Activated CD4-positive, alpha-beta memory T cell treated with anti-CD3 and anti-CD28 coated beads, Interleukin-2, amount 10 ng/mL, durations not matched to agents 7 days and 5 days (primary cell): ENCODE measurements at regions not wholly inside any gene's neighbourhood (a gene's known extent, or its start where the extent isn't known, plus 50 kb on each side); places are given as distances from the start of the nearest gene placed in this dataset.

ENCODE experiments used
- CTCF ChIA-PET: fragments of 350-600 bp; sonication (Branson Sonifier 250); formaldehyde crosslinking; loops from one replicate; lab custom pipeline; 2021; ENCODE audit warnings: antibody characterized with exemption, inconsistent platforms; lab: Charles Lee
- POLR2A ChIA-PET: fragments of 350-600 bp; sonication (Branson Sonifier 250); formaldehyde crosslinking; loops from one replicate; lab custom pipeline; 2021; ENCODE audit warnings: antibody characterized with exemption; lab: Charles Lee
- DNase-seq: peaks from one replicate; pipeline ENCODE4 v3.0.0-alpha.2; 2020
- H3K27ac Mint-ChIP-seq: one replicate; pipeline ENCODE4 v1.8.0; 2021; ENCODE audit warnings: mild to moderate bottlenecking, mixed read lengths
- H3K27me3 Mint-ChIP-seq: one replicate; pipeline ENCODE4 v1.8.0; 2021; ENCODE audit warnings: mixed read lengths
- H3K36me3 Mint-ChIP-seq: one replicate; pipeline ENCODE4 v1.8.0; 2021; ENCODE audit warnings: low read depth, mixed read lengths
- H3K4me1 Mint-ChIP-seq: one replicate; pipeline ENCODE4 v1.8.0; 2021; ENCODE audit warnings: mixed read lengths
- H3K4me3 Mint-ChIP-seq: one replicate; pipeline ENCODE4 v1.8.0; 2021; ENCODE audit warnings: mild to moderate bottlenecking, mixed read lengths
- H3K9me3 Mint-ChIP-seq: one replicate; pipeline ENCODE4 v1.8.0; 2021; ENCODE audit warnings: mixed read lengths

- Mint-ChIP-seq H3K27me3 (no peaks in the 10 kb centered on the region), H3K4me3 (no peak overlapping the region), H3K4me1 (no peaks in the 10 kb centered on the region), H3K9me3 (no peaks in the 10 kb centered on the region), H3K27ac (no peak overlapping the region), H3K36me3 (no peaks in the 10 kb centered on the region)
- no peak for DNase-seq
- ChIA-PET POLR2A (no interaction called here), CTCF (no interaction called here)
Measured at GRCh38 chr3:102573483-102574028, 138.7 kb downstream of the ZPLD1 start.

GRCh38 chr3:102574355-102574754 lies 139.5 kb downstream of the ZPLD1 start:
- no peaks in the 10 kb centered on the region for H3K27me3 Mint-ChIP-seq
- H3K4me1 Mint-ChIP-seq: no peaks in the 10 kb centered on the region
- no peaks in the 10 kb centered on the region for H3K36me3 Mint-ChIP-seq
- no peak overlapping the region for H3K4me3 Mint-ChIP-seq
- H3K9me3 Mint-ChIP-seq: no peaks in the 10 kb centered on the region
- CTCF ChIA-PET: no interaction called here
- POLR2A ChIA-PET: no interaction called here
- DNase-seq: no peak
- H3K27ac Mint-ChIP-seq: no peak overlapping the region

GRCh38 chr3:102576651-102577050 lies 141.8 kb downstream of the ZPLD1 start:
- H3K27me3 Mint-ChIP-seq: no peaks in the 10 kb centered on the region
- H3K4me1 Mint-ChIP-seq: no peaks in the 10 kb centered on the region
- H3K36me3 Mint-ChIP-seq: no peaks in the 10 kb centered on the region
- H3K4me3 Mint-ChIP-seq: no peak overlapping the region
- POLR2A ChIA-PET: no interaction called here
- no peak overlapping the region for H3K27ac Mint-ChIP-seq
- CTCF ChIA-PET: interaction anchor here (0.6 kb wide), 1 partner anchor 12 kb away, joined by 5 read pairs; no protein-coding TSS in a partner anchor
- H3K9me3 Mint-ChIP-seq: no peaks in the 10 kb centered on the region
- no peak for DNase-seq

GRCh38 chr3:102577082-102577789 lies 142.4 kb downstream of the ZPLD1 start:
- no peak overlapping the region for H3K27ac Mint-ChIP-seq
- no peak for DNase-seq
- H3K27me3 Mint-ChIP-seq: no peaks in the 10 kb centered on the region
- H3K4me3 Mint-ChIP-seq: no peak overlapping the region
- ChIA-PET POLR2A (no interaction called here), CTCF (interaction anchor here (0.6 to 1.0 kb wide), 2 partner anchors 12 to 139 kb away, joined by 3 to 5 read pairs; no protein-coding TSS in a partner anchor)
- H3K9me3 Mint-ChIP-seq: no peaks in the 10 kb centered on the region
- no peaks in the 10 kb centered on the region for H3K4me1 Mint-ChIP-seq
- no peaks in the 10 kb centered on the region for H3K36me3 Mint-ChIP-seq

GRCh38 chr3:102580760-102581159 lies 145.9 kb downstream of the ZPLD1 start:
- Mint-ChIP-seq H3K27me3 (peaks cover 3% of the 10 kb centered on the region), H3K36me3 (no peaks in the 10 kb centered on the region), H3K9me3 (no peaks in the 10 kb centered on the region), H3K27ac (no peak overlapping the region), H3K4me1 (no peaks in the 10 kb centered on the region), H3K4me3 (no peak overlapping the region)
- ChIA-PET POLR2A (no interaction called here), CTCF (no interaction called here)
- DNase-seq: no peak

GRCh38 chr3:102586485-102586884 lies 151.7 kb downstream of the ZPLD1 start:
- peaks cover 3% of the 10 kb centered on the region for H3K27me3 Mint-ChIP-seq
- no peaks in the 10 kb centered on the region for H3K9me3 Mint-ChIP-seq
- H3K4me3 Mint-ChIP-seq: no peak overlapping the region
- H3K36me3 Mint-ChIP-seq: no peaks in the 10 kb centered on the region
- no peaks in the 10 kb centered on the region for H3K4me1 Mint-ChIP-seq
- no peak overlapping the region for H3K27ac Mint-ChIP-seq
- ChIA-PET CTCF (no interaction called here), POLR2A (no interaction called here)
- no peak for DNase-seq

- no peaks in the 10 kb centered on the region for H3K36me3 Mint-ChIP-seq
- POLR2A ChIA-PET: no interaction called here
- H3K27me3 Mint-ChIP-seq: no peaks in the 10 kb centered on the region
- no peaks in the 10 kb centered on the region for H3K9me3 Mint-ChIP-seq
- H3K27ac Mint-ChIP-seq: no peak overlapping the region
- DNase-seq: no peak
- CTCF ChIA-PET: no interaction called here
- no peaks in the 10 kb centered on the region for H3K4me1 Mint-ChIP-seq
- H3K4me3 Mint-ChIP-seq: no peak overlapping the region
Measured at GRCh38 chr3:102593812-102594602, 159.2 kb downstream of the ZPLD1 start.

GRCh38 chr3:102595057-102595456 lies 160.2 kb downstream of the ZPLD1 start:
- no peak for DNase-seq
- Mint-ChIP-seq H3K9me3 (no peaks in the 10 kb centered on the region), H3K4me1 (no peaks in the 10 kb centered on the region), H3K4me3 (no peak overlapping the region), H3K27ac (no peak overlapping the region), H3K27me3 (no peaks in the 10 kb centered on the region), H3K36me3 (no peaks in the 10 kb centered on the region)
- ChIA-PET POLR2A (no interaction called here), CTCF (no interaction called here)

- Mint-ChIP-seq H3K4me1 (no peaks in the 10 kb centered on the region), H3K4me3 (no peak overlapping the region), H3K9me3 (no peaks in the 10 kb centered on the region), H3K36me3 (no peaks in the 10 kb centered on the region), H3K27me3 (no peaks in the 10 kb centered on the region), H3K27ac (no peak overlapping the region)
- DNase-seq: no peak
- ChIA-PET CTCF (interaction anchor here (0.7 kb wide), 1 partner anchor 141 kb away, joined by 3 read pairs; no protein-coding TSS in a partner anchor), POLR2A (no interaction called here)
Measured at GRCh38 chr3:102599819-102600576, 165.2 kb downstream of the ZPLD1 start.

GRCh38 chr3:102605153-102605552 lies 170.3 kb downstream of the ZPLD1 start:
- no peaks in the 10 kb centered on the region for H3K9me3 Mint-ChIP-seq
- ChIA-PET POLR2A (no interaction called here), CTCF (no interaction called here)
- H3K36me3 Mint-ChIP-seq: no peaks in the 10 kb centered on the region
- H3K4me3 Mint-ChIP-seq: no peak overlapping the region
- no peak for DNase-seq
- H3K27me3 Mint-ChIP-seq: peaks cover 2% of the 10 kb centered on the region
- no peak overlapping the region for H3K27ac Mint-ChIP-seq
- no peaks in the 10 kb centered on the region for H3K4me1 Mint-ChIP-seq

GRCh38 chr3:102608875-102609274 lies 174.1 kb downstream of the ZPLD1 start:
- Mint-ChIP-seq H3K27ac (no peak overlapping the region), H3K9me3 (no peaks in the 10 kb centered on the region), H3K27me3 (peaks cover 4% of the 10 kb centered on the region), H3K4me1 (no peaks in the 10 kb centered on the region), H3K4me3 (no peak overlapping the region), H3K36me3 (no peaks in the 10 kb centered on the region)
- POLR2A ChIA-PET: no interaction called here
- no peak for DNase-seq
- CTCF ChIA-PET: no interaction called here

- Mint-ChIP-seq H3K36me3 (no peaks in the 10 kb centered on the region), H3K27ac (no peak overlapping the region), H3K4me1 (no peaks in the 10 kb centered on the region), H3K27me3 (peaks cover 2% of the 10 kb centered on the region), H3K9me3 (no peaks in the 10 kb centered on the region), H3K4me3 (no peak overlapping the region)
- CTCF ChIA-PET: no interaction called here
- POLR2A ChIA-PET: no interaction called here
- DNase-seq: no peak
Measured at GRCh38 chr3:102614021-102614569, 179.3 kb downstream of the ZPLD1 start.

GRCh38 chr3:102614585-102614984 lies 179.8 kb downstream of the ZPLD1 start:
- H3K9me3 Mint-ChIP-seq: no peaks in the 10 kb centered on the region
- ChIA-PET POLR2A (no interaction called here), CTCF (no interaction called here)
- peaks cover 2% of the 10 kb centered on the region for H3K27me3 Mint-ChIP-seq
- H3K27ac Mint-ChIP-seq: no peak overlapping the region
- H3K4me1 Mint-ChIP-seq: no peaks in the 10 kb centered on the region
- no peak for DNase-seq
- no peak overlapping the region for H3K4me3 Mint-ChIP-seq
- H3K36me3 Mint-ChIP-seq: no peaks in the 10 kb centered on the region
